Vagina (tissue), 2 donors: ENCODE measurements at regions not wholly inside any gene's neighbourhood (a gene's known extent, or its start where the extent isn't known, plus 50 kb on each side); places are given as distances from the start of the nearest gene placed in this dataset.

ENCODE experiments used
- CTCF ChIP-seq, 3 experiments: fragments of 450-650 bp in 2 of 3; fragments of 200-600 bp in 1 of 3; sonication (generic) in 1 of 3; IDR thresholded peaks; one replicate each; pipeline ENCODE4 v1.5.1; 2017 to 2019; ENCODE audit warnings: antibody characterized with exemption in 3 of 3, mild to moderate bottlenecking in 2 of 3, moderate library complexity in 2 of 3
- POLR2A ChIP-seq, 2 donors: fragments of 450-650 bp; IDR thresholded peaks; one replicate each; pipeline ENCODE4 v1.6.1; 2017; ENCODE audit warnings: antibody characterized with exemption in 2 of 2, mild to moderate bottlenecking in 2 of 2, moderate library complexity in 2 of 2
- POLR2AphosphoS5 ChIP-seq, 2 donors: sonication (generic); formaldehyde crosslinking; IDR thresholded peaks; one replicate each; pipeline ENCODE4 v1.9.0; 2017; ENCODE audit warnings: antibody characterized with exemption in 2 of 2, mild to moderate bottlenecking in 2 of 2, low read depth in 1 of 2; ENCODE audit not compliant: insufficient read depth in 1 of 2

DNA sequence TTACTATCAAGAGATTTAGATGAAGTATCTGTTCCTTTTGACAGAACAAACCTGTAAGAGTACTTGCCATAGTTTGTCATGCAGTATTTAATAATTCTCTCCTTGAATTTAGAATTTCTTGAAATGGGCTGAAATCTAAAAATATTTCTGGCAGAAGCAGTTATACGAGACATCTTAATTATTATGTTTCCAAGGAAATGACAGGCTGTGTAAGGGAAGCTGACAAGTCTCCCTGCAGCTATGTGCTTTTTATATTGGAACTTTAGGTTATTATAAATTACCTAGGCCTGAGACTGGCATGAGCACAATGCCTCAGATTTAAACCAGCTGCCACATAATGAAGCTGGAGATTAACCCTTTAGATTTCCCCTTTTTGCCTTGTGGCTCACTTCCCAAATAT lies 365.0 kb upstream of the EPHA6 start:
- TF ChIP-seq CTCF (IDR thresholded peaks at IDR 0.05) (no peak), POLR2AphosphoS5 (IDR thresholded peaks at IDR 0.05; ENCODE audit: insufficient read depth in 1 of 2, low read depth in 1 of 2) (no peak), POLR2A (IDR thresholded peaks at IDR 0.05) (no peak)
